Activated T-helper 1 cell treated with Interleukin-2 at 50 U/mL for 16 hours (primary cell): ENCODE measurements at regions not wholly inside any gene's neighbourhood (a gene's known extent, or its start where the extent isn't known, plus 50 kb on each side); places are given as distances from the start of the nearest gene placed in this dataset.
"Not testable (repeated sequence)": the region's sequence is repeated elsewhere in the genome, so short reads cannot be mapped to it uniquely, and the experiment has no call there.

Experiments
- DNase-seq: peaks from one replicate; pipeline ENCODE4 v3.0.0-alpha.2; 2020; ENCODE audit warnings: low read depth

- no peak for DNase-seq
Observed at GRCh38 chr5:34555699-34556508, 100.2 kb upstream of the RAI14 start.

GRCh38 chr5:34556509-34556782 is 99.7 kb upstream of the RAI14 start:
- DNase-seq, result no peak

- DNase-seq, result not testable (repeated sequence)
Observed at GRCh38 chr5:34561581-34561980, 94.5 kb upstream of the RAI14 start.

- no peak for DNase-seq
Observed at GRCh38 chr5:34562791-34563190, 93.3 kb upstream of the RAI14 start.

- no peak for DNase-seq
Observed at GRCh38 chr5:34563269-34563668, 92.9 kb upstream of the RAI14 start.

GRCh38 chr5:34563931-34564709 is 92.0 kb upstream of the RAI14 start:
- no peak for DNase-seq

- DNase-seq, result no peak
Observed at GRCh38 chr5:34564710-34565235, 91.4 kb upstream of the RAI14 start.

GRCh38 chr5:34570143-34570542 is 86.0 kb upstream of the RAI14 start:
- DNase-seq, result no peak

GRCh38 chr5:34570721-34571676 is 85.1 kb upstream of the RAI14 start:
- no peak for DNase-seq

GRCh38 chr5:34571677-34572041 is 84.5 kb upstream of the RAI14 start:
- DNase-seq, result no peak

GRCh38 chr5:34574936-34575467 is 81.1 kb upstream of the RAI14 start:
- no peak for DNase-seq

GRCh38 chr5:34576891-34577666 is 79.0 kb upstream of the RAI14 start:
- no peak for DNase-seq

- no peak for DNase-seq
Observed at GRCh38 chr5:34578962-34579361, 77.2 kb upstream of the RAI14 start.

GRCh38 chr5:34580983-34581382 is 75.1 kb upstream of the RAI14 start:
- no peak for DNase-seq

- no peak for DNase-seq
Observed at GRCh38 chr5:34582371-34582770, 73.8 kb upstream of the RAI14 start.

GRCh38 chr5:34583167-34583566 is 73.0 kb upstream of the RAI14 start:
- no peak for DNase-seq

GRCh38 chr5:34584165-34584564 is 72.0 kb upstream of the RAI14 start:
- DNase-seq, result no peak

GRCh38 chr5:34585601-34586104 is 70.5 kb upstream of the RAI14 start:
- DNase-seq, result no peak

GRCh38 chr5:34586117-34586885 is 69.8 kb upstream of the RAI14 start:
- DNase-seq, result no peak
